Trophoblast cell (in vitro differentiated cells and primary cell): ENCODE measurements at regions not wholly inside any gene's neighbourhood (a gene's known extent, or its start where the extent isn't known, plus 50 kb on each side); places are given as distances from the start of the nearest gene placed in this dataset.

Source experiments
- DNase-seq, 2 donors: peaks; one replicate each; pipeline ENCODE4 v3.0.0-alpha.2; 2016
- H2AFZ ChIP-seq: 2 replicates; pipeline ENCODE4 v1.6.1; 2013; ENCODE audit warnings: low read length, moderate library complexity, mild to moderate bottlenecking; ENCODE audit not compliant: insufficient read depth, poor library complexity
- H2AK5ac ChIP-seq: 2 replicates; pipeline ENCODE4 v1.6.1; 2013; ENCODE audit warnings: mild to moderate bottlenecking, low read length
- H2BK120ac ChIP-seq: 2 replicates; pipeline ENCODE4 v1.6.1; 2013; ENCODE audit warnings: low read length, mild to moderate bottlenecking, moderate library complexity; ENCODE audit not compliant: insufficient read depth, poor library complexity
- H2BK12ac ChIP-seq: 2 replicates; pipeline ENCODE4 v1.6.1; 2013; ENCODE audit warnings: mild to moderate bottlenecking, low read length, moderate library complexity
- H2BK5ac ChIP-seq: 2 replicates; pipeline ENCODE4 v1.6.1; 2013; ENCODE audit warnings: low read length, low read depth, moderate library complexity, mild to moderate bottlenecking; ENCODE audit not compliant: poor library complexity
- H3K14ac ChIP-seq: 2 replicates; pipeline ENCODE4 v1.6.1; 2013; ENCODE audit warnings: mild to moderate bottlenecking, low read length
- H3K18ac ChIP-seq: 2 replicates; pipeline ENCODE4 v1.6.1; 2013; ENCODE audit warnings: mild to moderate bottlenecking, low read length
- H3K23ac ChIP-seq: 2 replicates; pipeline ENCODE4 v1.6.1; 2013; ENCODE audit warnings: low read length
- H3K27ac ChIP-seq: 2 replicates; pipeline ENCODE4 v1.5.1; 2013; ENCODE audit warnings: low read depth, mild to moderate bottlenecking, inconsistent platforms, low read length, moderate library complexity
- H3K27me3 ChIP-seq: 2 replicates; pipeline ENCODE4 v1.6.1; 2013; ENCODE audit warnings: inconsistent platforms, mild to moderate bottlenecking, low read length, moderate library complexity; ENCODE audit not compliant: insufficient read depth
- H3K36me3 ChIP-seq, 2 experiments: 1 replicate in 1 of 2; 2 replicates in 1 of 2; pipeline ENCODE4 v1.6.1; 2013; ENCODE audit warnings: low read length in 2 of 2, mild to moderate bottlenecking in 2 of 2, moderate library complexity in 1 of 2; ENCODE audit not compliant: insufficient read depth in 2 of 2, control insufficient read depth in 1 of 2
- H3K4ac ChIP-seq: 2 replicates; pipeline ENCODE4 v1.6.1; 2013; ENCODE audit warnings: low read depth, mild to moderate bottlenecking, low read length, moderate library complexity
- H3K4me1 ChIP-seq, 2 experiments: 1 replicate in 1 of 2; 2 replicates in 1 of 2; pipeline ENCODE4 v1.6.1; 2013; ENCODE audit warnings: low read length in 2 of 2, mild to moderate bottlenecking in 2 of 2, moderate library complexity in 1 of 2; ENCODE audit not compliant: insufficient read depth in 2 of 2, control insufficient read depth in 1 of 2
- H3K4me2 ChIP-seq: 2 replicates; pipeline ENCODE4 v1.6.1; 2013; ENCODE audit warnings: inconsistent platforms, mild to moderate bottlenecking, low read length, moderate library complexity
- H3K4me3 ChIP-seq: 2 replicates; pipeline ENCODE4 v1.5.1; 2013; ENCODE audit warnings: mild to moderate bottlenecking, low read depth, low read length, inconsistent platforms
- H3K79me1 ChIP-seq: one replicate; pipeline ENCODE4 v1.6.1; 2013; ENCODE audit warnings: low read length
- H3K79me2 ChIP-seq: 2 replicates; pipeline ENCODE4 v1.6.1; 2013; ENCODE audit warnings: low read length, mild to moderate bottlenecking; ENCODE audit not compliant: control insufficient read depth, insufficient read depth, poor library complexity
- H3K9ac ChIP-seq: 2 replicates; pipeline ENCODE4 v1.6.1; 2013; ENCODE audit warnings: mild to moderate bottlenecking, low read length
- H3K9me3 ChIP-seq: 2 replicates; pipeline ENCODE4 v1.6.1; 2013; ENCODE audit warnings: low read depth, mild to moderate bottlenecking, control low read depth, inconsistent platforms, low read length; ENCODE audit not compliant: insufficient read depth
- H4K12ac ChIP-seq: 2 replicates; pipeline ENCODE4 v1.6.1; 2013; ENCODE audit warnings: low read depth, mild to moderate bottlenecking, low read length, moderate library complexity
- H4K8ac ChIP-seq: 2 replicates; pipeline ENCODE4 v1.6.1; 2013; ENCODE audit warnings: low read depth, mild to moderate bottlenecking, low read length, moderate library complexity
- H4K91ac ChIP-seq: one replicate; pipeline ENCODE4 v1.6.1; 2013; ENCODE audit warnings: low read depth, mild to moderate bottlenecking, low read length, moderate library complexity
- WGBS: extraction: QIAGEN DNeasy Blood & Tissue Kit; methylation state at CpG from one replicate; pipeline ENCODE4 v1.1.7; 2013; ENCODE audit warnings: missing lambda C conversion rate; ENCODE audit not compliant: insufficient read length, insufficient coverage; ENCODE audit errors: extremely low coverage; 5-methylcytosine and 5-hydroxymethylcytosine counted together

- Histone ChIP-seq H3K79me1 (no peaks in the 10 kb centered on the region), H3K4ac (no peak overlapping the region), H3K9ac (no peak overlapping the region), H3K36me3 (no peaks in the 10 kb centered on the region), H4K8ac (no peak overlapping the region), H2AK5ac (no peak overlapping the region), H2BK120ac (no peak overlapping the region), H3K23ac (no peak overlapping the region), H3K4me1 (no peaks in the 10 kb centered on the region), H4K91ac (no peak overlapping the region), H4K12ac (no peak overlapping the region), H3K4me2 (no peak overlapping the region), H3K14ac (no peak overlapping the region), H2BK12ac (no peak overlapping the region), H3K27me3 (no peaks in the 10 kb centered on the region), H2AFZ (no peak overlapping the region), H3K4me3 (no peak overlapping the region), H3K18ac (no peak overlapping the region), H3K79me2 (no peaks in the 10 kb centered on the region), H3K9me3 (no peaks in the 10 kb centered on the region), H2BK5ac (no peak overlapping the region), H3K27ac (no peak overlapping the region)
- no peak for DNase-seq
These were observed 207.1 kb upstream of the ATP6AP2 start for GRCh38 chrX:40373641-40374040.

- H3K27me3 ChIP-seq = no peaks in the 10 kb centered on the region
- H3K18ac ChIP-seq = no peak overlapping the region
- H3K79me2 ChIP-seq = no peaks in the 10 kb centered on the region
- no peak overlapping the region for H3K14ac ChIP-seq
- no CpG with 5 or more reads among the region's 4 CpGs for WGBS
- H3K4me1 ChIP-seq = no peaks in the 10 kb centered on the region
- H2BK12ac ChIP-seq = no peak overlapping the region
- H3K23ac ChIP-seq = no peak overlapping the region
- H2BK5ac ChIP-seq = no peak overlapping the region
- H3K27ac ChIP-seq = no peak overlapping the region
- no peak overlapping the region for H4K12ac ChIP-seq
- no peak for DNase-seq
- no peak overlapping the region for H2AK5ac ChIP-seq
- H3K4me3 ChIP-seq = no peak overlapping the region
- no peak overlapping the region for H4K91ac ChIP-seq
- no peaks in the 10 kb centered on the region for H3K79me1 ChIP-seq
- no peaks in the 10 kb centered on the region for H3K36me3 ChIP-seq
- H3K4me2 ChIP-seq = no peak overlapping the region
- no peak overlapping the region for H3K4ac ChIP-seq
- no peaks in the 10 kb centered on the region for H3K9me3 ChIP-seq
- H2BK120ac ChIP-seq = no peak overlapping the region
- no peak overlapping the region for H3K9ac ChIP-seq
- H2AFZ ChIP-seq = no peak overlapping the region
- H4K8ac ChIP-seq = no peak overlapping the region
These were observed 207.7 kb upstream of the ATP6AP2 start for GRCh38 chrX:40373025-40373424.

- H3K27ac ChIP-seq = no peak overlapping the region
- H3K36me3 ChIP-seq = no peaks in the 10 kb centered on the region
- DNase-seq = no peak
- H3K9me3 ChIP-seq = no peaks in the 10 kb centered on the region
- H3K14ac ChIP-seq = no peak overlapping the region
- no peak overlapping the region for H3K4me2 ChIP-seq
- H2BK12ac ChIP-seq = no peak overlapping the region
- H3K9ac ChIP-seq = no peak overlapping the region
- no CpG with 5 or more reads among the region's 6 CpGs for WGBS
- H2BK120ac ChIP-seq = no peak overlapping the region
- no peaks in the 10 kb centered on the region for H3K27me3 ChIP-seq
- no peak overlapping the region for H3K4me3 ChIP-seq
- no peak overlapping the region for H3K4ac ChIP-seq
- no peak overlapping the region for H4K91ac ChIP-seq
- no peaks in the 10 kb centered on the region for H3K4me1 ChIP-seq
- no peaks in the 10 kb centered on the region for H3K79me2 ChIP-seq
- no peak overlapping the region for H4K8ac ChIP-seq
- H2AFZ ChIP-seq = no peak overlapping the region
- no peak overlapping the region for H2BK5ac ChIP-seq
- no peak overlapping the region for H4K12ac ChIP-seq
- H3K18ac ChIP-seq = no peak overlapping the region
- no peaks in the 10 kb centered on the region for H3K79me1 ChIP-seq
- H2AK5ac ChIP-seq = no peak overlapping the region
- no peak overlapping the region for H3K23ac ChIP-seq
These were observed 209.4 kb upstream of the ATP6AP2 start for GRCh38 chrX:40371376-40371775.

GRCh38 chrX:40368611-40369061, 212.1 kb upstream of the ATP6AP2 start:
- no peaks in the 10 kb centered on the region for H3K79me2 ChIP-seq
- DNase-seq = no peak
- no CpG with 5 or more reads among the region's 6 CpGs for WGBS

More at GRCh38 chrX:40368611-40369061, 212.1 kb upstream of the ATP6AP2 start:
- H3K18ac ChIP-seq = no peak overlapping the region
- no peaks in the 10 kb centered on the region for H3K36me3 ChIP-seq
- no peak overlapping the region for H3K14ac ChIP-seq
- H3K4me2 ChIP-seq = no peak overlapping the region
- H4K12ac ChIP-seq = no peak overlapping the region
- no peak overlapping the region for H2BK12ac ChIP-seq
- no peaks in the 10 kb centered on the region for H3K27me3 ChIP-seq
- no peak overlapping the region for H2BK120ac ChIP-seq
- H4K8ac ChIP-seq = no peak overlapping the region
- H2BK5ac ChIP-seq = no peak overlapping the region
- no peak overlapping the region for H2AK5ac ChIP-seq
- no peaks in the 10 kb centered on the region for H3K4me1 ChIP-seq
- H3K9me3 ChIP-seq = no peaks in the 10 kb centered on the region
- H3K79me1 ChIP-seq = no peaks in the 10 kb centered on the region
- H3K9ac ChIP-seq = no peak overlapping the region
- no peak overlapping the region for H2AFZ ChIP-seq
- no peak overlapping the region for H3K23ac ChIP-seq
- H3K27ac ChIP-seq = no peak overlapping the region
- no peak overlapping the region for H3K4me3 ChIP-seq
- no peak overlapping the region for H4K91ac ChIP-seq
- no peak overlapping the region for H3K4ac ChIP-seq
